ENCODE measurements at regions not wholly inside any gene's neighbourhood (a gene's known extent, or its start where the extent isn't known, plus 50 kb on each side); places are given as distances from the start of the nearest gene placed in this dataset.

- Histone ChIP-seq H3K9ac (ENCODE audit: low read length) (no peak overlapping the region), H3K36me3 (ENCODE audit: insufficient read depth, low read length) (no peaks in the 10 kb centered on the region), H3K9me3 (ENCODE audit: low read length) (no peaks in the 10 kb centered on the region), H3K4me3 (ENCODE audit: low read length) (no peak overlapping the region), H4K20me1 (ENCODE audit: insufficient read depth, low read depth, low read length) (no peaks in the 10 kb centered on the region), H3K27me3 (ENCODE audit: low read length) (no peaks in the 10 kb centered on the region), H3K27ac (ENCODE audit: low read length) (no peak overlapping the region), H3K79me2 (ENCODE audit: low read length) (no peaks in the 10 kb centered on the region), H3K9me2 (replicated peaks; ENCODE audit: insufficient read depth, low read length) (no peaks in the 10 kb centered on the region), H3K4me2 (ENCODE audit: low read depth, low read length, poor library complexity, severe bottlenecking) (no peak overlapping the region), H2AFZ (ENCODE audit: low read length) (no peak overlapping the region), H3K4me1 (ENCODE audit: low read length) (no peaks in the 10 kb centered on the region)
- no peak for DNase-seq
These were observed 411.8 kb downstream of the ZNF536 start for GRCh38 chr19:30783936-30784335.

- no peaks in the 10 kb centered on the region for H3K79me2 ChIP-seq (ENCODE audit: low read length)
- no peak overlapping the region for H3K4me2 ChIP-seq (ENCODE audit: low read depth, low read length, poor library complexity, severe bottlenecking)
- no peak overlapping the region for H2AFZ ChIP-seq (ENCODE audit: low read length)
- H3K4me3 ChIP-seq (ENCODE audit: low read length): no peak overlapping the region
- H3K9me3 ChIP-seq (ENCODE audit: low read length): no peaks in the 10 kb centered on the region
- H3K4me1 ChIP-seq (ENCODE audit: low read length): no peaks in the 10 kb centered on the region
- H3K27me3 ChIP-seq (ENCODE audit: low read length): no peaks in the 10 kb centered on the region
- no peak overlapping the region for H3K9ac ChIP-seq (ENCODE audit: low read length)
- H3K36me3 ChIP-seq (ENCODE audit: insufficient read depth, low read length): no peaks in the 10 kb centered on the region
- no peak for DNase-seq
- no peaks in the 10 kb centered on the region for H4K20me1 ChIP-seq (ENCODE audit: insufficient read depth, low read depth, low read length)
- H3K27ac ChIP-seq (ENCODE audit: low read length): no peak overlapping the region
- H3K9me2 ChIP-seq (replicated peaks; ENCODE audit: insufficient read depth, low read length): no peaks in the 10 kb centered on the region
These were observed 411.0 kb downstream of the ZNF536 start for GRCh38 chr19:30783212-30783611.

- Histone ChIP-seq H3K27ac (ENCODE audit: low read length) (no peak overlapping the region), H3K79me2 (ENCODE audit: low read length) (no peaks in the 10 kb centered on the region), H3K36me3 (ENCODE audit: insufficient read depth, low read length) (no peaks in the 10 kb centered on the region), H3K4me3 (ENCODE audit: low read length) (no peak overlapping the region), H2AFZ (ENCODE audit: low read length) (no peak overlapping the region), H3K9me2 (replicated peaks; ENCODE audit: insufficient read depth, low read length) (no peaks in the 10 kb centered on the region), H3K9me3 (ENCODE audit: low read length) (no peaks in the 10 kb centered on the region), H3K9ac (ENCODE audit: low read length) (no peak overlapping the region), H3K4me1 (ENCODE audit: low read length) (no peaks in the 10 kb centered on the region), H3K27me3 (ENCODE audit: low read length) (no peaks in the 10 kb centered on the region), H4K20me1 (ENCODE audit: insufficient read depth, low read depth, low read length) (no peaks in the 10 kb centered on the region), H3K4me2 (ENCODE audit: low read depth, low read length, poor library complexity, severe bottlenecking) (no peak overlapping the region)
- no peak for DNase-seq
These were observed 409.3 kb downstream of the ZNF536 start for GRCh38 chr19:30781519-30781918.

- Histone ChIP-seq H3K4me3 (ENCODE audit: low read length) (no peak overlapping the region), H2AFZ (ENCODE audit: low read length) (no peak overlapping the region), H4K20me1 (ENCODE audit: insufficient read depth, low read depth, low read length) (no peaks in the 10 kb centered on the region), H3K9me2 (replicated peaks; ENCODE audit: insufficient read depth, low read length) (no peaks in the 10 kb centered on the region), H3K4me2 (ENCODE audit: low read depth, low read length, poor library complexity, severe bottlenecking) (no peak overlapping the region), H3K36me3 (ENCODE audit: insufficient read depth, low read length) (no peaks in the 10 kb centered on the region), H3K9me3 (ENCODE audit: low read length) (no peaks in the 10 kb centered on the region), H3K27ac (ENCODE audit: low read length) (no peak overlapping the region), H3K27me3 (ENCODE audit: low read length) (no peaks in the 10 kb centered on the region), H3K4me1 (ENCODE audit: low read length) (no peaks in the 10 kb centered on the region), H3K9ac (ENCODE audit: low read length) (no peak overlapping the region), H3K79me2 (ENCODE audit: low read length) (no peaks in the 10 kb centered on the region)
- DNase-seq: no peak
These were observed 408.9 kb downstream of the ZNF536 start for GRCh38 chr19:30781047-30781446.

GRCh38 chr19:30780456-30780855 lies 408.3 kb downstream of the ZNF536 start:
- Histone ChIP-seq H3K4me1 (ENCODE audit: low read length) (no peaks in the 10 kb centered on the region), H4K20me1 (ENCODE audit: insufficient read depth, low read depth, low read length) (no peaks in the 10 kb centered on the region), H3K4me3 (ENCODE audit: low read length) (no peak overlapping the region), H3K9ac (ENCODE audit: low read length) (no peak overlapping the region), H3K27me3 (ENCODE audit: low read length) (no peaks in the 10 kb centered on the region), H3K79me2 (ENCODE audit: low read length) (no peaks in the 10 kb centered on the region), H3K4me2 (ENCODE audit: low read depth, low read length, poor library complexity, severe bottlenecking) (no peak overlapping the region), H3K9me2 (replicated peaks; ENCODE audit: insufficient read depth, low read length) (no peaks in the 10 kb centered on the region), H3K27ac (ENCODE audit: low read length) (no peak overlapping the region), H2AFZ (ENCODE audit: low read length) (no peak overlapping the region), H3K9me3 (ENCODE audit: low read length) (no peaks in the 10 kb centered on the region), H3K36me3 (ENCODE audit: insufficient read depth, low read length) (no peaks in the 10 kb centered on the region)
- no peak for DNase-seq

- H3K4me3 ChIP-seq (ENCODE audit: low read length): no peak overlapping the region
- no peaks in the 10 kb centered on the region for H3K79me2 ChIP-seq (ENCODE audit: low read length)
- DNase-seq: no peak
- no peak overlapping the region for H3K4me2 ChIP-seq (ENCODE audit: low read depth, low read length, poor library complexity, severe bottlenecking)
- H3K4me1 ChIP-seq (ENCODE audit: low read length): no peaks in the 10 kb centered on the region
- no peak overlapping the region for H3K9ac ChIP-seq (ENCODE audit: low read length)
- no peaks in the 10 kb centered on the region for H3K27me3 ChIP-seq (ENCODE audit: low read length)
- H3K9me2 ChIP-seq (replicated peaks; ENCODE audit: insufficient read depth, low read length): no peaks in the 10 kb centered on the region
- no peaks in the 10 kb centered on the region for H4K20me1 ChIP-seq (ENCODE audit: insufficient read depth, low read depth, low read length)
- no peak overlapping the region for H3K27ac ChIP-seq (ENCODE audit: low read length)
- no peak overlapping the region for H2AFZ ChIP-seq (ENCODE audit: low read length)
- H3K36me3 ChIP-seq (ENCODE audit: insufficient read depth, low read length): no peaks in the 10 kb centered on the region
- no peaks in the 10 kb centered on the region for H3K9me3 ChIP-seq (ENCODE audit: low read length)
These were observed 407.8 kb downstream of the ZNF536 start for GRCh38 chr19:30780032-30780431.

- DNase-seq: no peak
- no peak overlapping the region for H3K4me2 ChIP-seq (ENCODE audit: low read depth, low read length, poor library complexity, severe bottlenecking)
- no peak overlapping the region for H3K9ac ChIP-seq (ENCODE audit: low read length)
- H3K27me3 ChIP-seq (ENCODE audit: low read length): no peaks in the 10 kb centered on the region
- no peaks in the 10 kb centered on the region for H3K4me1 ChIP-seq (ENCODE audit: low read length)
- no peak overlapping the region for H3K27ac ChIP-seq (ENCODE audit: low read length)
- H3K9me3 ChIP-seq (ENCODE audit: low read length): no peaks in the 10 kb centered on the region
- no peaks in the 10 kb centered on the region for H3K79me2 ChIP-seq (ENCODE audit: low read length)
- no peak overlapping the region for H3K4me3 ChIP-seq (ENCODE audit: low read length)
- H3K9me2 ChIP-seq (replicated peaks; ENCODE audit: insufficient read depth, low read length): no peaks in the 10 kb centered on the region
- H3K36me3 ChIP-seq (ENCODE audit: insufficient read depth, low read length): no peaks in the 10 kb centered on the region
- no peaks in the 10 kb centered on the region for H4K20me1 ChIP-seq (ENCODE audit: insufficient read depth, low read depth, low read length)
- H2AFZ ChIP-seq (ENCODE audit: low read length): no peak overlapping the region
These were observed 407.0 kb downstream of the ZNF536 start for GRCh38 chr19:30778961-30779715.

- Histone ChIP-seq H3K36me3 (ENCODE audit: insufficient read depth, low read length) (no peaks in the 10 kb centered on the region), H3K27me3 (ENCODE audit: low read length) (0 out of 2 replicates have a peak, but pooled peaks cover 1% of the 10 kb centered on the region), H3K4me2 (ENCODE audit: low read depth, low read length, poor library complexity, severe bottlenecking) (no peak overlapping the region), H3K4me1 (ENCODE audit: low read length) (no peaks in the 10 kb centered on the region), H3K9ac (ENCODE audit: low read length) (no peak overlapping the region), H3K27ac (ENCODE audit: low read length) (no peak overlapping the region), H3K9me3 (ENCODE audit: low read length) (no peaks in the 10 kb centered on the region), H4K20me1 (ENCODE audit: insufficient read depth, low read depth, low read length) (no peaks in the 10 kb centered on the region), H2AFZ (ENCODE audit: low read length) (no peak overlapping the region), H3K9me2 (replicated peaks; ENCODE audit: insufficient read depth, low read length) (no peaks in the 10 kb centered on the region), H3K4me3 (ENCODE audit: low read length) (no peak overlapping the region), H3K79me2 (ENCODE audit: low read length) (no peaks in the 10 kb centered on the region)
- DNase-seq: no peak
These were observed 405.9 kb downstream of the ZNF536 start for GRCh38 chr19:30778061-30778460.

Data from Karpas-422 (cell line).